ENCODE measurements at regions not wholly inside any gene's neighbourhood (a gene's known extent, or its start where the extent isn't known, plus 50 kb on each side); places are given as distances from the start of the nearest gene placed in this dataset.

- no peak for TF ChIP-seq ZNF341 (tag by site-specific recombination; IDR thresholded peaks at IDR 0.05; ENCODE audit: low read depth)
- TF ChIP-seq ZFP41 (tag by site-specific recombination; IDR thresholded peaks at IDR 0.05; ENCODE audit: borderline replicate concordance), result no peak
- no peak for TF ChIP-seq BCL11A (tag by site-specific recombination; IDR thresholded peaks at IDR 0.05; ENCODE audit: low read depth)
Measured at GRCh38 chr6:16069671-16070070, 59.2 kb upstream of the MYLIP start (continued).

GRCh38 chr6:16069222-16069621, 59.7 kb upstream of the MYLIP start:
- Histone ChIP-seq H3K4me1 (ENCODE audit: control insufficient read depth, insufficient read depth, low read length) (no peaks in the 10 kb centered on the region), H3K9me3 (ENCODE audit: control insufficient read depth, insufficient read depth, low read depth, low read length) (no peaks in the 10 kb centered on the region), H3K27ac (ENCODE audit: extremely low read depth, low read depth, low read length) (no peak overlapping the region), H3K4me3 (ENCODE audit: low read depth, low read length) (no peak overlapping the region), H3K36me3 (ENCODE audit: control insufficient read depth in 2 of 2, insufficient read depth in 1 of 2, low read length in 2 of 2) (no peaks in the 10 kb centered on the region)
- POLR2A ChIA-PET, result no interaction called here
- no peak for TF ChIP-seq YY1 (tag by site-specific recombination; IDR thresholded peaks at IDR 0.05)
- CTCF ChIA-PET, result no interaction called here

- ChIA-PET CTCF (interaction anchor here (0.5 to 0.8 kb wide), 2 partner anchors 79 to 174 kb away, joined by 3 to 6 read pairs; no protein-coding TSS in a partner anchor), POLR2A (no interaction called here)
- no peaks in the 10 kb centered on the region for H3K36me3 ChIP-seq (ENCODE audit: control insufficient read depth in 2 of 2, insufficient read depth in 1 of 2, low read length in 2 of 2)
- H3K9me3 ChIP-seq (ENCODE audit: control insufficient read depth, insufficient read depth, low read depth, low read length), result no peaks in the 10 kb centered on the region
- no peaks in the 10 kb centered on the region for H3K4me1 ChIP-seq (ENCODE audit: control insufficient read depth, insufficient read depth, low read length)
- TF ChIP-seq PRDM1 (tag by site-specific recombination; IDR thresholded peaks at IDR 0.05), result no peak
- TF ChIP-seq ZNF704 (tag by site-specific recombination; IDR thresholded peaks at IDR 0.05), result no peak
- TF ChIP-seq ZNF610 (tag by site-specific recombination; IDR thresholded peaks at IDR 0.05; ENCODE audit: borderline replicate concordance), result no peak
- no peak overlapping the region for H3K27ac ChIP-seq (ENCODE audit: extremely low read depth, low read depth, low read length)
- H3K4me3 ChIP-seq (ENCODE audit: low read depth, low read length), result no peak overlapping the region
Measured at GRCh38 chr6:16067568-16067967, 61.3 kb upstream of the MYLIP start.

- POLR2A ChIA-PET, result interaction anchor here (1.0 kb wide), 1 partner anchor 64 kb away, joined by 4 read pairs; the partner anchor contains the start of gene MYLIP
- H3K4me1 ChIP-seq (ENCODE audit: control insufficient read depth, insufficient read depth, low read length), result no peaks in the 10 kb centered on the region
- no peak overlapping the region for H3K27ac ChIP-seq (ENCODE audit: extremely low read depth, low read depth, low read length)
- CTCF ChIA-PET, result interaction anchor here (1.1 kb wide), 1 partner anchor 118 kb away, joined by 3 read pairs; no protein-coding TSS in a partner anchor
- H3K36me3 ChIP-seq (ENCODE audit: control insufficient read depth in 2 of 2, insufficient read depth in 1 of 2, low read length in 2 of 2), result no peaks in the 10 kb centered on the region
- no peaks in the 10 kb centered on the region for H3K9me3 ChIP-seq (ENCODE audit: control insufficient read depth, insufficient read depth, low read depth, low read length)
- TF ChIP-seq FEZF1 (tag by site-specific recombination; IDR thresholded peaks at IDR 0.05) (no peak), ZNF169 (tag by site-specific recombination; IDR thresholded peaks at IDR 0.05) (no peak), ZNF114 (tag by site-specific recombination; IDR thresholded peaks at IDR 0.05) (no peak), SP3 (tag by site-specific recombination; IDR thresholded peaks at IDR 0.05) (no peak), ZNF132 (tag by site-specific recombination; IDR thresholded peaks at IDR 0.05; ENCODE audit: borderline replicate concordance) (no peak), ZNF398 (tag by site-specific recombination; IDR thresholded peaks at IDR 0.05) (no peak), ZBTB48 (tag by site-specific recombination; IDR thresholded peaks at IDR 0.05) (no peak)
- H3K4me3 ChIP-seq (ENCODE audit: low read depth, low read length), result no peak overlapping the region
Measured at GRCh38 chr6:16064671-16065072, 64.2 kb upstream of the MYLIP start.

GRCh38 chr6:16063580-16063979, 65.3 kb upstream of the MYLIP start:
- TF ChIP-seq ZNF366 (tag by site-specific recombination; conservative IDR thresholded peaks at IDR 0.05) (peak; percentile 68), ZNF777 (tag by site-specific recombination; IDR thresholded peaks at IDR 0.05; ENCODE audit: borderline replicate concordance) (no peak), ZNF658 (tag by site-specific recombination; IDR thresholded peaks at IDR 0.05) (no peak), ZNF449 (tag by site-specific recombination; IDR thresholded peaks at IDR 0.05) (no peak)
- no peak overlapping the region for H3K27ac ChIP-seq (ENCODE audit: extremely low read depth, low read depth, low read length)
- H3K4me1 ChIP-seq (ENCODE audit: control insufficient read depth, insufficient read depth, low read length), result no peaks in the 10 kb centered on the region
- CTCF ChIA-PET, result interaction anchor here (1.1 kb wide), 1 partner anchor 120 kb away, joined by 3 read pairs; no protein-coding TSS in a partner anchor
- POLR2A ChIA-PET, result no interaction called here
- H3K4me3 ChIP-seq (ENCODE audit: low read depth, low read length), result no peak overlapping the region
- no peaks in the 10 kb centered on the region for H3K9me3 ChIP-seq (ENCODE audit: control insufficient read depth, insufficient read depth, low read depth, low read length)
- H3K36me3 ChIP-seq (ENCODE audit: control insufficient read depth in 2 of 2, insufficient read depth in 1 of 2, low read length in 2 of 2), result no peaks in the 10 kb centered on the region
